ENCODE measurements at regions not wholly inside any gene's neighbourhood (a gene's known extent, or its start where the extent isn't known, plus 50 kb on each side); places are given as distances from the start of the nearest gene placed in this dataset.

- no peak for TF ChIP-seq CTCF (IDR thresholded peaks at IDR 0.05)
- TF ChIP-seq POLR2A (IDR thresholded peaks at IDR 0.05), result no peak
- TF ChIP-seq EP300 (IDR thresholded peaks at IDR 0.05), result no peak
These were observed 665.5 kb downstream of the USP25 start for GRCh38 chr21:16395285-16395684.
